ENCODE measurements at regions not wholly inside any gene's neighbourhood (a gene's known extent, or its start where the extent isn't known, plus 50 kb on each side); places are given as distances from the start of the nearest gene placed in this dataset.
"Not testable (repeated sequence)": the region's sequence is repeated elsewhere in the genome, so short reads cannot be mapped to it uniquely, and the experiment has no call there.

DNA sequence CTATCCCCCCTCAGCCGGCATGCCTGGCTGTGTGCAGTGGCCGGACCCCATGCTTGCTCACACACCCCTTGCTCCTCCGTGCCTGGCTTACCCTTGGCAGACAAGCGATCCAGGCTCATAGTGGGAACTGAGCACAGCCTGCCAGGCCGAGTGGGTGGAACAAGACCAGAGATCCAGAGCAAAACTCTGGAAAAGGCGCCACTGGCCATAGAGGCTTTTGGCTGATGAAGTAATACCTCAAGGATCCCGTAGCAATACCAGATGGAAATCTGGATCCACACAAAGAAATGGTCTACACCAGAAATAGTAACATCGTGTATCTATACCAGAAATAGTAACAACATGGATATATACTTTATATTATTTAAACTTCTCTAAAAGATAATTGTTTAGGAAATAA, 1719.6 kb downstream of the SPATA31A7 start:
- H3K36me3 ChIP-seq; H3K27me3 ChIP-seq (ENCODE audit: low read depth); H3K4me1 ChIP-seq; intact Hi-C loops (cut with micrococcal nuclease); DNase-seq; H3K27ac ChIP-seq (replicated peaks); H3K9me3 ChIP-seq (replicated peaks); H3K4me3 ChIP-seq: not testable (repeated sequence)

DNA sequence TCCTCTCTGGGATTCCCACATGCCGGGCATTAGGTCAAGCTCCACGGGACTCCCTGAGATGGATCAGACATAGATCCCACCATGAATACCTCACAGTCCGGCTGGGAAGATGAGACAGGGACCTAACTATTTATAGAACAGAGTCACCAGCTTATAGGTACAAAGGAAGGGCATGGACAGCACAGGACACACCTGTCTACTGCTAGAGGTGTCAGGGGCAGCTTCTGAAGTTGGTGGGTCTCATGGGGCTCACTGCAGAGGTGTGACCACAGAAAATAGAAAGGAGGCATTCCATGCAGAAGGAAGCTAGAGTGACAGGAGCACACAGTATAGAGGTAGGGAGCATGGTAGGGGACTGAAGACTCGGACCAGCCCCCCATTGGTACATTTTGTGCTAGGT, 1722.4 kb downstream of the SPATA31A7 start:
- DNase-seq; intact Hi-C loops (cut with micrococcal nuclease); H3K27me3 ChIP-seq (ENCODE audit: low read depth); H3K4me1 ChIP-seq; H3K9me3 ChIP-seq (replicated peaks); H3K36me3 ChIP-seq; H3K27ac ChIP-seq (replicated peaks); H3K4me3 ChIP-seq: not testable (repeated sequence)

DNA sequence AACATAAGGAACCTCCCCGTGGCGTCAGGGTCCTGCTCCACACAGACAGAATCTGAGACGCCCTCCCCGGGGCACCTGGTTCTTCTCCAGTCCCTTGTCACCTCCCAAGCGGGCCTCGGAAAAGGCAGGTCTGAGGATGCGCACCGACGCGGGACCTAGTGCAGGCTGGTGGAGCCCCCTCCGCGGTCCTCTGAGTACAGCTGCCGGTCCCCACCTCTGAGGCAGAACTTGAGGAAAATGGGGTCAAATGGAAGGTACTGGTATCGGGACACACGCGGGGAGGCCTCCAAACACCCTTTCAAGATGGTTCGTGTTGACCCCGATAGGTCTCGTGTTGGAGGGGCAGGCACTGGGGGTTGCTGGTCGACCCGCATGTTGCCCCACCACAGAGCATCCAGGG, 1725.3 kb downstream of the SPATA31A7 start:
- DNase-seq: peak; percentile 3
- H3K9me3 ChIP-seq (replicated peaks); H3K36me3 ChIP-seq; H3K27me3 ChIP-seq (ENCODE audit: low read depth); H3K4me1 ChIP-seq; H3K27ac ChIP-seq (replicated peaks); intact Hi-C loops (cut with micrococcal nuclease): not testable (repeated sequence)
- peak overlapping the region; percentile 44 for H3K4me3 ChIP-seq

GRCh38 chr9:62915661-62916060, 1725.8 kb downstream of the SPATA31A7 start:
- H3K4me1 ChIP-seq; intact Hi-C loops (cut with micrococcal nuclease); H3K4me3 ChIP-seq; H3K9me3 ChIP-seq (replicated peaks); H3K36me3 ChIP-seq; H3K27me3 ChIP-seq (ENCODE audit: low read depth); H3K27ac ChIP-seq (replicated peaks): not testable (repeated sequence)
- peak; percentile 8 for DNase-seq

DNA sequence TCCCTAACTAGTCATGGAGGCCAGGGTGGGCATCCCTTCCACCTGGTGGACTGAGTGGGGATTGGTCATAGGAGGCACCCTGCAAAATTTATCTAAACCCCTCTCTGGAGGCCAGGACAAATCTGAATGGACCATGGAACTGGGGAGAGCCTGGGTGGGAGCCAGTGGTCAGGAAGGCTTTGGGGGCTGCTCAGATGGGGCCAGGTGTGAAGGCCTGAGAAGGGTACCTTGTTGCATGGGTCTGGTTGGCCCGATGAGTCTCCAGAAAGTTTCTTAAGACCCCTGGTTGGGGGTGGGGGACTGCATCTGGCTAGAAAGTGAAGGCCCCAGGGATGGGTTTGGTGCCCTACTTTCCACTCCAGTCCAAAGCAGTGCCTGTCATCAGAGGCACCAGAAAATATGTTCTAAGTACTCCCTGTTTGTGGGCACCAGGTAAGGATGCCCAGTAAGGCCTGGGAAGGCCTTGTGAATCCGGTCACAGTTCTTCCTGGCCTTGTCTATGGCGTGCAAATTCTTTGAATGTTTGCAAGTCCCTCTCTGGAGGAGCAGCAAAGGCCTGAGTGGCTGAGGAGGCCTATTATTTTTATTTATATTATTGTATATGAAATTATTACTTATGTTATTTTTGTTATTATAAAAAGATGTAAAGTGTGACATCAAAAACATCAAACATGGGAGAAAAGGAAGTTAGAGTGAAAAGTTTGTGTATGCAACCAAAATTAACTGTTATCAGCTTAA, 1729.0 kb downstream of the SPATA31A7 start:
- H3K4me1 ChIP-seq; H3K4me3 ChIP-seq; H3K27me3 ChIP-seq (ENCODE audit: low read depth); intact Hi-C loops (cut with micrococcal nuclease); DNase-seq; H3K27ac ChIP-seq (replicated peaks); H3K36me3 ChIP-seq; H3K9me3 ChIP-seq (replicated peaks): not testable (repeated sequence)

DNA sequence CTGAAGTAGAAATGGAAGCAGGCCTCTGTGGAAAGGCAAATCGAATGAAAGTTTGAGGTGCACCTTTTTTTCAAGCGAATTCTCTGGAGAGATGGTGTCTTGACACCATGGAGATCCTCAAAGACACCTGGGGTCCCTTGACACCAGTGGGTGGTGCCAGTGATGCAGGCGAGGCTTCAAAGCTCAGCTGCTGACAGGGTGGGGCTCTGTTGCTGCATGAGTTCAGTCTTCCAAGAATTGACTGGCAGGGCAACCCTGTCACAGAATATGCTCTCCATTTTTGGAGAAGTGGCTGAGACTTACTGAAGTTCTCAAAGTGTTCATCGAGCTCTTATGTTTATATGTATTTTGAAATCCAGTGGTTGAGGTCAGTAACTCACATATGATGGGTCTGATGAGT, 1741.6 kb downstream of the SPATA31A7 start:
- H3K36me3 ChIP-seq; H3K9me3 ChIP-seq (replicated peaks); H3K27ac ChIP-seq (replicated peaks); H3K4me1 ChIP-seq; intact Hi-C loops (cut with micrococcal nuclease); DNase-seq; H3K27me3 ChIP-seq (ENCODE audit: low read depth); H3K4me3 ChIP-seq: not testable (repeated sequence)

- H3K4me1 ChIP-seq; H3K4me3 ChIP-seq; intact Hi-C loops (cut with micrococcal nuclease); H3K9me3 ChIP-seq (replicated peaks); H3K27ac ChIP-seq (replicated peaks); DNase-seq; H3K27me3 ChIP-seq (ENCODE audit: low read depth); H3K36me3 ChIP-seq: not testable (repeated sequence)
Measured at GRCh38 chr9:62952840-62953239, 1763.0 kb downstream of the SPATA31A7 start.

Data from left ventricle myocardium inferior (tissue), 1 donor.